Spleen (tissue), 7 donors: ENCODE measurements at regions not wholly inside any gene's neighbourhood (a gene's known extent, or its start where the extent isn't known, plus 50 kb on each side); places are given as distances from the start of the nearest gene placed in this dataset.

Source experiments
- POLR2A ChIP-seq, 3 donors: fragments of 450-650 bp; IDR thresholded peaks; one replicate each; pipeline ENCODE4 v1.5.1; 2017; ENCODE audit warnings: antibody characterized with exemption in 3 of 3, mild to moderate bottlenecking in 1 of 3
- POLR2AphosphoS5 ChIP-seq, 3 donors: sonication (generic); formaldehyde crosslinking; IDR thresholded peaks; one replicate each; pipeline ENCODE4 v1.5.1; 2017; ENCODE audit warnings: antibody characterized with exemption in 3 of 3
- TF ChIP-seq, protein P1 (sequence below), 11 experiments: fragments of 200-600 bp in 7 of 11; fragments of 450-650 bp in 4 of 11; sonication (generic) in 4 of 11; IDR thresholded peaks in 8 of 11; conservative IDR thresholded peaks in 3 of 11; 1 replicate in 7 of 11; 2 replicates in 4 of 11; pipeline versions ENCODE4 v1.4.0 to v1.8.0; 2016 to 2021; ENCODE audit warnings: antibody characterized with exemption in 11 of 11, inconsistent platforms in 4 of 11, mild to moderate bottlenecking in 1 of 11
- donor health status: DM: no; HTN: no; CAD: no; lungs with moderate emphysema.
- donor health status: DM: no; HTN: no; CAD: no.
- donor health status: DM: no; HTN: no; CAD: no.

DNA sequence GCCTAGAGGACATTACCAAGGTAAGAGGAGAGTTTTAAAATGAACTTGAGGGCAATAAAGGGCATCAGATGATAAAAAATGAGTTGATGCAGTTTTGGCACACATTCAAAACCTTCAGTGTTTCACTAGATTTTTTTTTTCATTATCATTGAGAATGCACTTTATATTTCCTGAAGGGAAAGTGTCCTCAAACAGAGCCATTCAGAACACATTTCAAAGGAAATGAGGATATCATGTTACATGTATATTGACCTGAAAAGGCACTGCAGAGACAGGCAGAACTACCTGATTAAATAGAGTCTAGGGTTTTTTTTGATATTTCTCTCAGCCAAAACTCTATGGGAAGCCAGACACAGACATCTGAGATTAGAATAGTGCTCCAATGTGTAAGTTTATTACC is 454.0 kb downstream of the NEBL start:
- TF ChIP-seq, protein P1, sequence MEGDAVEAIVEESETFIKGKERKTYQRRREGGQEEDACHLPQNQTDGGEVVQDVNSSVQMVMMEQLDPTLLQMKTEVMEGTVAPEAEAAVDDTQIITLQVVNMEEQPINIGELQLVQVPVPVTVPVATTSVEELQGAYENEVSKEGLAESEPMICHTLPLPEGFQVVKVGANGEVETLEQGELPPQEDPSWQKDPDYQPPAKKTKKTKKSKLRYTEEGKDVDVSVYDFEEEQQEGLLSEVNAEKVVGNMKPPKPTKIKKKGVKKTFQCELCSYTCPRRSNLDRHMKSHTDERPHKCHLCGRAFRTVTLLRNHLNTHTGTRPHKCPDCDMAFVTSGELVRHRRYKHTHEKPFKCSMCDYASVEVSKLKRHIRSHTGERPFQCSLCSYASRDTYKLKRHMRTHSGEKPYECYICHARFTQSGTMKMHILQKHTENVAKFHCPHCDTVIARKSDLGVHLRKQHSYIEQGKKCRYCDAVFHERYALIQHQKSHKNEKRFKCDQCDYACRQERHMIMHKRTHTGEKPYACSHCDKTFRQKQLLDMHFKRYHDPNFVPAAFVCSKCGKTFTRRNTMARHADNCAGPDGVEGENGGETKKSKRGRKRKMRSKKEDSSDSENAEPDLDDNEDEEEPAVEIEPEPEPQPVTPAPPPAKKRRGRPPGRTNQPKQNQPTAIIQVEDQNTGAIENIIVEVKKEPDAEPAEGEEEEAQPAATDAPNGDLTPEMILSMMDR (IDR thresholded peaks at IDR 0.05 in 8 of 11, conservative IDR thresholded peaks at IDR 0.05 in 3 of 11): no peak
- TF ChIP-seq POLR2AphosphoS5 (IDR thresholded peaks at IDR 0.05) (no peak), POLR2A (IDR thresholded peaks at IDR 0.05) (no peak)
